ENCODE measurements at regions not wholly inside any gene's neighbourhood (a gene's known extent, or its start where the extent isn't known, plus 50 kb on each side); places are given as distances from the start of the nearest gene placed in this dataset.

- no peak overlapping the region for H3K4me2 ChIP-seq (ENCODE audit: low read depth, low read length)
- CTCF ChIA-PET (ENCODE audit: low intra/inter-chr PET ratio, low total read pairs) = no interaction called here
- intact Hi-C loops (cut with micrococcal nuclease; ENCODE audit: unreplicated experiment) = no loop called here
- no peaks in the 10 kb centered on the region for H3K9me3 ChIP-seq (ENCODE audit: low read length)
- 15% methylated on average over 15 of the region's 17 CpGs for whole genome bisulfite sequencing (ENCODE audit: low lambda C conversion rate)
- H3K27me3 ChIP-seq (ENCODE audit: control insufficient read depth in 1 of 2, insufficient read depth in 2 of 2, low read length in 2 of 2) = 0 out of 5 replicates have a peak, but pooled peaks cover 0 to 3% of the 10 kb centered on the region in 2 experiments
- DNase-seq (ENCODE audit: low spot score) (no peak), FAIRE-seq (no peak), ATAC-seq (no peak)
- no peak for TF ChIP-seq SRSF9 (IDR thresholded peaks at IDR 0.05; ENCODE audit: borderline replicate concordance, insufficient read depth, low read depth, low read length, poor library complexity, severe bottlenecking)
- TF ChIP-seq ZNF816 (CRISPR knock-in tag; IDR thresholded peaks at IDR 0.05; ENCODE audit: borderline replicate concordance) = no peak
- TF ChIP-seq ZNF431 (CRISPR knock-in tag; IDR thresholded peaks at IDR 0.05; ENCODE audit: borderline replicate concordance, low read depth) = no peak
- no peak for TF ChIP-seq ZNF746 (CRISPR knock-in tag; IDR thresholded peaks at IDR 0.05)
- TF ChIP-seq GPBP1L1 (CRISPR knock-in tag; IDR thresholded peaks at IDR 0.05) = no peak
- no peak for TF ChIP-seq ZFP1 (CRISPR knock-in tag; IDR thresholded peaks at IDR 0.05)
- no peak for TF ChIP-seq THAP7 (CRISPR knock-in tag; IDR thresholded peaks at IDR 0.05)
- no peak for TF ChIP-seq DR1 (CRISPR knock-in tag; IDR thresholded peaks at IDR 0.05)
- TF ChIP-seq MYC (CRISPR knock-in tag; IDR thresholded peaks at IDR 0.05; ENCODE audit: borderline replicate concordance) = no peak
- TF ChIP-seq RBM39 (IDR thresholded peaks at IDR 0.05; ENCODE audit: low read depth, low read length, poor library complexity, severe bottlenecking) = no peak
- TF ChIP-seq, protein P1, sequence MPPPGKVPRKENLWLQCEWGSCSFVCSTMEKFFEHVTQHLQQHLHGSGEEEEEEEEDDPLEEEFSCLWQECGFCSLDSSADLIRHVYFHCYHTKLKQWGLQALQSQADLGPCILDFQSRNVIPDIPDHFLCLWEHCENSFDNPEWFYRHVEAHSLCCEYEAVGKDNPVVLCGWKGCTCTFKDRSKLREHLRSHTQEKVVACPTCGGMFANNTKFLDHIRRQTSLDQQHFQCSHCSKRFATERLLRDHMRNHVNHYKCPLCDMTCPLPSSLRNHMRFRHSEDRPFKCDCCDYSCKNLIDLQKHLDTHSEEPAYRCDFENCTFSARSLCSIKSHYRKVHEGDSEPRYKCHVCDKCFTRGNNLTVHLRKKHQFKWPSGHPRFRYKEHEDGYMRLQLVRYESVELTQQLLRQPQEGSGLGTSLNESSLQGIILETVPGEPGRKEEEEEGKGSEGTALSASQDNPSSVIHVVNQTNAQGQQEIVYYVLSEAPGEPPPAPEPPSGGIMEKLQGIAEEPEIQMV (CRISPR knock-in tag; IDR thresholded peaks at IDR 0.05; ENCODE audit: low read depth) = no peak
- TF ChIP-seq GLMP (CRISPR knock-in tag; IDR thresholded peaks at IDR 0.05; ENCODE audit: borderline replicate concordance) = no peak
- TF ChIP-seq SIX4 (CRISPR knock-in tag; IDR thresholded peaks at IDR 0.05) = no peak
- in situ Hi-C loops (cut with HindIII; ENCODE audit: extremely low pct_ligation_motif_present, low pct_unique_long_range_greater_than_20kb) = no loop called here
- H4K20me1 ChIP-seq (ENCODE audit: insufficient read depth, low read length) = no peaks in the 10 kb centered on the region
- no peaks in the 10 kb centered on the region for H3K36me3 ChIP-seq (replicated peaks in 1 of 2; ENCODE audit: control insufficient read depth in 1 of 2, insufficient read depth in 2 of 2, low read length in 2 of 2)
- no peak overlapping the region for H3K9ac ChIP-seq (ENCODE audit: insufficient read depth, low read depth, low read length)
- no peaks in the 10 kb centered on the region for H3K4me1 ChIP-seq (ENCODE audit: insufficient read depth, low read length)
- BruUV-seq (replicated peaks) = no TSS peak
- POLR2A ChIA-PET = no interaction called here
- H3K27ac ChIP-seq (ENCODE audit: extremely low read length, insufficient read depth, low read length) = no peak overlapping the region
- H2AFZ ChIP-seq (ENCODE audit: low read length) = no peak overlapping the region
- H3K4me3 ChIP-seq (replicated peaks in 1 of 3; ENCODE audit: insufficient read depth in 1 of 3, low read depth in 2 of 3, low read length in 3 of 3) = no peak overlapping the region
- no peaks in the 10 kb centered on the region for H3K79me2 ChIP-seq (ENCODE audit: insufficient read depth, low read length)
Measured at GRCh38 chr10:128186959-128187787, 61.0 kb upstream of the MKI67 start.

Data from HepG2 (cell line).